ENCODE measurements at regions not wholly inside any gene's neighbourhood (a gene's known extent, or its start where the extent isn't known, plus 50 kb on each side); places are given as distances from the start of the nearest gene placed in this dataset.
"Not testable (repeated sequence)": the region's sequence is repeated elsewhere in the genome, so short reads cannot be mapped to it uniquely, and the experiment has no call there.

DNA sequence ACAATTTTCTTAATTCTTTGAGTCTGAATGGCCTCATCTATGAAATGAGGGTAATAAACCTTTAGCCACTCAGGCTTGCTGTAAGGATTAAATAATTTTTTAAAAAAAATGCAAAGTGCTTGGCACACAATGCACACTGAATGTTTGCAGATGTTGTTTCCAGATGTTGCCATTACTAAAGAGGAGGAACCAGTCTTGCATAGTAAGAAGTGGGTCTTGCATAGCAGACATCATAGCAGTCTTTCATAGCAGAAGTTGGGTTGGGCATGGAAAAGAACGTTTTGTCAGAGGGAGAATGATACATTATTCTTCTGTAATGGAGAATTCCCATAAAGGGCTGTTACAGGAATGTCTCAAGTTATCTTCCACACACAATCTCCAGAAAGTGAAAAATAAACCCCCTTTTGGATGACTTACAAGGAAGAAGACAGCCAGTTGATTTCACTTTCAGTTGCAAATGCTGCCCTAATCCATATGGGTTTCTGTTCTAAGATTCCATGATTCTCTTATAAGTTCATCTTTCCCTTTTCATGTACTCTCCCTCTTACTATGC lies 327.7 kb downstream of the SUCLG1 start:
- Histone ChIP-seq H3K36me3 (ENCODE audit: control insufficient read depth in 1 of 2, insufficient read depth in 2 of 2, low read length in 2 of 2) (no peaks in the 10 kb centered on the region), H3K4me3 (ENCODE audit: low read depth in 1 of 2, low read length in 2 of 2) (no peak overlapping the region), H3K4me1 (ENCODE audit: control insufficient read depth in 1 of 2, insufficient read depth in 2 of 2, low read length in 2 of 2) (no peaks in the 10 kb centered on the region), H3K27ac (ENCODE audit: low read length) (no peak overlapping the region), H3K27me3 (ENCODE audit: low read depth, low read length) (no peaks in the 10 kb centered on the region), H3K9me3 (ENCODE audit: control insufficient read depth in 1 of 2, low read length in 2 of 2) (no peaks in the 10 kb centered on the region)

DNA sequence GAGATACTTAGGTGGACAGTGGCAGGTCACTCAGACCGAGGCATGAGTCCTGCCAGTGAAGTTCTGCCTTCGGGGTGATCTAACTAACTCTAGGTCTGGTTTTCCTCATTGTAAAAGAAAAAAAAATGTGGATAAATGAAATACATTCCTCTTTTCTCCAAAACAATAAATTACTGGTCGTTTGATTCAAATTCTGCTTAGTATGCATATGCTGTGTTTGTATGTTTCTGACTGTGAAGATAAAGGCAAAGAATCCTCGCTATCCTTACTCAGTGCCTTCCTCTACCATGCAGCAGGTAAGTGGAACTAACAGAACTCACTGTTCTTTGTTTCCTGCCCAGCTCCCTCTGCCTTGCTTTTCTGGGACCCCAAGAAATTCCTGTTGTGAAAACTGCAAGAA lies 330.1 kb downstream of the SUCLG1 start:
- Histone ChIP-seq H3K4me3 (ENCODE audit: low read depth in 1 of 2, low read length in 2 of 2) (no peak overlapping the region), H3K4me1 (ENCODE audit: control insufficient read depth in 1 of 2, insufficient read depth in 2 of 2, low read length in 2 of 2) (no peaks in the 10 kb centered on the region), H3K36me3 (ENCODE audit: control insufficient read depth in 1 of 2, insufficient read depth in 2 of 2, low read length in 2 of 2) (no peaks in the 10 kb centered on the region), H3K27me3 (ENCODE audit: low read depth, low read length) (no peaks in the 10 kb centered on the region), H3K27ac (ENCODE audit: low read length) (no peak overlapping the region), H3K9me3 (ENCODE audit: control insufficient read depth in 1 of 2, low read length in 2 of 2) (no peaks in the 10 kb centered on the region)

DNA sequence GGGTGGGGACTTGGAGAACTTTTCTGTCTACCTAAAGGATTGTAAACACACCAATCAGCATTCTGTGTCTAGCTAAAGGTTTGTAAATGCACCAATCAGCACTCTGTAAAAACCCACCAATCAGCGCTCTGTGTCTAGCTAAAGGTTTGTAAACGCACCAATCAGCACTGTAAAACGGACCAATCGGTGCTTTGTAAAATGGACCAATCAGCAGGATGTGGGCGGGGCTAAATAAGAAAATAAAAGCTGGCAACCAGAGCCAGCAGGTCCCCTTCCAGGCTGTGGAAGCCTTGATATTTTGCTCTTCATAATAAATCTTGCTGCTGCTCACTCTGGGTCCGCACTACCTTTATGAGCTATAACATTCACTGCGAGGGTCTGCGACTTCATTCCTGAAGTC lies 331.3 kb downstream of the SUCLG1 start:
- not testable (repeated sequence) for H3K27ac ChIP-seq (ENCODE audit: low read length); H3K9me3 ChIP-seq (ENCODE audit: control insufficient read depth in 1 of 2, low read length in 2 of 2); H3K4me1 ChIP-seq (ENCODE audit: control insufficient read depth in 1 of 2, insufficient read depth in 2 of 2, low read length in 2 of 2); H3K27me3 ChIP-seq (ENCODE audit: low read depth, low read length); H3K4me3 ChIP-seq (ENCODE audit: low read depth in 1 of 2, low read length in 2 of 2); H3K36me3 ChIP-seq (ENCODE audit: control insufficient read depth in 1 of 2, insufficient read depth in 2 of 2, low read length in 2 of 2)

DNA sequence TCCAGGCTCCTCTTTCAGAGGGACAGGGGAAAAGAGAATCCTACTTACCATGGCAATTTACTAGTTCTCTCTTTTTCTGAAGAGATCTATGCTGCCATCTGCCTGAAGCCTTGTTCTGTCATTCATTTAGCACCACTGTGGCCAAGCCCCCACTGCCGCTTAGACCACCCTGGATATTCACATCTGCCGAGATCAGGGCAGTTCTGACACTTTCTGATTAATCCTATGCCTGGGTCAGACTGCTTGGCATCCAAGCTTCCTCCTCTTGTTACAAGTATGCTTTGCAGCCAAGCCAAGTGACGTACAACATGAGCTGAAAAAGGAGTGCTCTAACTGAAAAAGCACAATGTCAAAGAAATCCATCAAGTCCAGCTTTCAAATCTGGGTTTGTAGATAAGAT lies 332.6 kb downstream of the SUCLG1 start:
- Histone ChIP-seq H3K4me1 (ENCODE audit: control insufficient read depth in 1 of 2, insufficient read depth in 2 of 2, low read length in 2 of 2) (no peaks in the 10 kb centered on the region), H3K27me3 (ENCODE audit: low read depth, low read length) (no peaks in the 10 kb centered on the region), H3K36me3 (ENCODE audit: control insufficient read depth in 1 of 2, insufficient read depth in 2 of 2, low read length in 2 of 2) (no peaks in the 10 kb centered on the region), H3K4me3 (ENCODE audit: low read depth in 1 of 2, low read length in 2 of 2) (no peak overlapping the region), H3K27ac (ENCODE audit: low read length) (no peak overlapping the region), H3K9me3 (ENCODE audit: control insufficient read depth in 1 of 2, low read length in 2 of 2) (no peaks in the 10 kb centered on the region)

DNA sequence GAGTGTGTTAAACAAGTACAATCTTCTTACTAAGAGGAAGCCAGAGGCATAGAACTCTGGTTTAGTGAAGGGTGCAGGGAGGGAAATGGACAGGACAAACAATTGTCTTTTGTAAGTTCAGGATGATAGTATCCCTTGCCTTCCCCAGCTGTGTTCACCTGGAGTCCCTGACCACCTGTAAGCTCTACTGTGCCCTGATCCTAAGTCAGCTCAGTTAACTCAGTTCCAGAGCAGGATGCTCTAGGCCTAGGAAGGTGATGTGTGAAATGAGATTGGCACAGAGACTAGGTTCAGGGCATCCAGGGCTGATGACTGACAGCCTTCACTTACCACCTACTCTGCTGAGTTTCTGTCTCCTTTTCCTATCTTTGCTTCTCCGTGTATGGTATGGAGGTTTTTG lies 333.0 kb downstream of the SUCLG1 start:
- H3K27me3 ChIP-seq (ENCODE audit: low read depth, low read length): no peaks in the 10 kb centered on the region
- H3K9me3 ChIP-seq (ENCODE audit: control insufficient read depth in 1 of 2, low read length in 2 of 2): no peaks in the 10 kb centered on the region
- H3K27ac ChIP-seq (ENCODE audit: low read length): no peak overlapping the region
- H3K4me1 ChIP-seq (ENCODE audit: control insufficient read depth in 1 of 2, insufficient read depth in 2 of 2, low read length in 2 of 2): no peaks in the 10 kb centered on the region
- no peaks in the 10 kb centered on the region for H3K36me3 ChIP-seq (ENCODE audit: control insufficient read depth in 1 of 2, insufficient read depth in 2 of 2, low read length in 2 of 2)
- no peak overlapping the region for H3K4me3 ChIP-seq (ENCODE audit: low read depth in 1 of 2, low read length in 2 of 2)

DNA sequence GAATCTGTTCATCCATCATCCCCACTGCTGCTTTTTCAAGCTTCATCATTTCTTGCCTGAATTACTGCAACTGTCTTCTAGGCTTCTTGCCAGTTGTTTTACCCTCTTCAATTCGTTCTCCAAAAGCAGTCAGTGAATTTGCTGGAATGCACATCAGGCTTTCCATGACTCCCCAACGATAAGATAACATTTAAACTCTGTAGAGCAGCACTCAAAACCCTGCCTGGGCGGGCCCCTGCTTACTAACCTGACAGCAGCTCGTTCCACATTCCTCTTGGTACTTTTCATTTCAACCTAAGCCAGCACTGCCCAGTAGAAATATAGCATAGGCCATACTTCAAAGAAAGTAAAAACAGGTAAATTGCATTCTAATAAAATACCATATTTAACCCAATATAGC lies 342.9 kb downstream of the SUCLG1 start:
- no peaks in the 10 kb centered on the region for H3K27me3 ChIP-seq (ENCODE audit: low read depth, low read length)
- no peak overlapping the region for H3K27ac ChIP-seq (ENCODE audit: low read length)
- H3K36me3 ChIP-seq (ENCODE audit: control insufficient read depth in 1 of 2, insufficient read depth in 2 of 2, low read length in 2 of 2): no peaks in the 10 kb centered on the region
- H3K4me3 ChIP-seq (ENCODE audit: low read depth in 1 of 2, low read length in 2 of 2): no peak overlapping the region
- H3K4me1 ChIP-seq (ENCODE audit: control insufficient read depth in 1 of 2, insufficient read depth in 2 of 2, low read length in 2 of 2): no peaks in the 10 kb centered on the region
- H3K9me3 ChIP-seq (ENCODE audit: control insufficient read depth in 1 of 2, low read length in 2 of 2): peaks cover 0 to 9% of the 10 kb centered on the region in 2 donors

DNA sequence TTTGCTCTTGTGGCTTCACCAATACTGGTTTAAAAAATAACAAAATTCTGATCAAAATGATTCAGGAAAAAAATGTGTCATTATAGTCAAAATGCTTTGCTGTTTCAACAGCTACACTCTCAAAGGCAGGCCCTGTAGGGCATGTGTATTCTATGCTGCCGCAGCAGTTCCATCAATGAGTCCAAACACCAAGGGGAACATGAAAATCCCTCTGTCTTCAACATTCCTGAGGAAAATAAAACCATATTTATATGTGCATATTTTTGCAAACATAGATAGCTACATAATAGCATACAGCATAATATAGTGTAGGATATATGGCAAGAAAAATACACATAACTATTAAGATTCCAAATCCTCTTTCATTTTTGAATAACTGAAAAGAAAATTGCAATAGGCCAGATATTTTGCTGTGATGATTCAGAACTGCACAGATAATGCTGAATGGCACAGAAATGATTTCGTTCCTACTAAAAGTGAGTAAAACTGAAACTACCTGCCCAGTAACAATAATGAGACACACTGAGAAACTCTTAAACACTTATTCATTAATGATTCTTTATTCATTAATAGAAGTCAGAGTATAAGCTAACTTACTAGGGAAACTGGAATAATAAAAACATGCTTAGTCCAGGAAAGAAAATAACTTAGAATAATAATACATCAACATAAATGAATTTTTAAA lies 343.8 kb downstream of the SUCLG1 start:
- no peak overlapping the region for H3K4me3 ChIP-seq (ENCODE audit: low read depth in 1 of 2, low read length in 2 of 2)
- no peaks in the 10 kb centered on the region for H3K36me3 ChIP-seq (ENCODE audit: control insufficient read depth in 1 of 2, insufficient read depth in 2 of 2, low read length in 2 of 2)
- no peaks in the 10 kb centered on the region for H3K27me3 ChIP-seq (ENCODE audit: low read depth, low read length)
- H3K27ac ChIP-seq (ENCODE audit: low read length): no peak overlapping the region
- peaks cover 0 to 9% of the 10 kb centered on the region in 2 donors for H3K9me3 ChIP-seq (ENCODE audit: control insufficient read depth in 1 of 2, low read length in 2 of 2)
- no peaks in the 10 kb centered on the region for H3K4me1 ChIP-seq (ENCODE audit: control insufficient read depth in 1 of 2, insufficient read depth in 2 of 2, low read length in 2 of 2)

DNA sequence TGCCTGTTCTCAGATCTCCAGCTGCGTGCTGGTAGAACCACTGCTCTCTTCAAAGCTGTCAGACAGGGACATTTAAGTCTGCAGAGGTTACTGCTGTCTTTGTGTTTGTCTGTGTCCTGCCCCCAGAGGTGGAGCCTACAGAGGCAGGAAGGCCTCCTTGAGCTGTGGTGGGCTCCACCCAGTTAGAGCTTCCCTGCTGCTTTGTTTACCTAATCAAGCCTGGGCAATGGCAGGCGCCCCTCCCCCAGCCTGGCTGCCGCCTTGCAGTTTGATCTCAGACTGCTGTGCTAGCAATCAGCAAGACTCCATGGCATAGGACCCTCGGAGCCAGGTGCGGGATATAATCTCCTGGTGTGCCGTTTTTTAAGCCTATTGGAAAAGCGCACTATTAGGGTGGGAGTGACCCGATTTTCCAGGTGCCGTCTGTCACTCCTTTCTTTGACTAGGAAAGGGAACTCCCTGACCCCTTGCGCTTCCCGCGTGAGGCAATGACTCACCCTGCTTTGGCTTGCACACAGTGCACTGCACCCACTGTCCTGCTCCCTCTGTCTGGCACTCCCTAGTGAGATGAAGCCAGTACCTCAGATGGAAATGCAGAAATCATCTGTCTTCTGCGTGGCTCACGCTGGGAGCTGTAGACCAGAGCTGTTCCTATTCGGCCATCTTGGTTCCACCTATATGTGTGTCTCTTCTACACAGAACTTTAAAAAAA lies 355.1 kb downstream of the SUCLG1 start:
- not testable (repeated sequence) for H3K4me1 ChIP-seq (ENCODE audit: control insufficient read depth in 1 of 2, insufficient read depth in 2 of 2, low read length in 2 of 2); H3K27me3 ChIP-seq (ENCODE audit: low read depth, low read length); H3K9me3 ChIP-seq (ENCODE audit: control insufficient read depth in 1 of 2, low read length in 2 of 2); H3K36me3 ChIP-seq (ENCODE audit: control insufficient read depth in 1 of 2, insufficient read depth in 2 of 2, low read length in 2 of 2); H3K4me3 ChIP-seq (ENCODE audit: low read depth in 1 of 2, low read length in 2 of 2); H3K27ac ChIP-seq (ENCODE audit: low read length)

DNA sequence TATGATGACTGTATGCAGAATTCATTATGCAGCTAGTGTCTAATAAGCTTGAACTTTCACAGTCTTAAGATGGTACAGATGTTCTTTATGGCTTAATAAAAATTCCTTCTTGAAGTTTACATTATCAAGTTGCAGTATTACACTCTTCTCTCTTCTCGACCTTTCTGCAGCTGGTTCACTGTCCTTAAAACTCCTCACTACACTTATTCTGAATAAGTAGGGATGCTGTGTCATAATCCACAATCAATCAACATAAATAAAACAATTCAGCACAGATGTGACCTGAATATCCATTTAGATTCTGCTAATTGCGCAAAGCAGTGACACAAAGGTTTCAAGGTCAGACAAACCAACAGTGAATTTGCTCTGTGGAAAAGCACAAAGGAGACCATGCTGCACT lies 356.8 kb downstream of the SUCLG1 start:
- Histone ChIP-seq H3K4me1 (ENCODE audit: control insufficient read depth in 1 of 2, insufficient read depth in 2 of 2, low read length in 2 of 2) (no peaks in the 10 kb centered on the region), H3K4me3 (ENCODE audit: low read depth in 1 of 2, low read length in 2 of 2) (no peak overlapping the region), H3K27ac (ENCODE audit: low read length) (no peak overlapping the region), H3K27me3 (ENCODE audit: low read depth, low read length) (no peaks in the 10 kb centered on the region), H3K36me3 (ENCODE audit: control insufficient read depth in 1 of 2, insufficient read depth in 2 of 2, low read length in 2 of 2) (no peaks in the 10 kb centered on the region), H3K9me3 (ENCODE audit: control insufficient read depth in 1 of 2, low read length in 2 of 2) (peaks cover 0 to 6% of the 10 kb centered on the region in 2 donors)

DNA sequence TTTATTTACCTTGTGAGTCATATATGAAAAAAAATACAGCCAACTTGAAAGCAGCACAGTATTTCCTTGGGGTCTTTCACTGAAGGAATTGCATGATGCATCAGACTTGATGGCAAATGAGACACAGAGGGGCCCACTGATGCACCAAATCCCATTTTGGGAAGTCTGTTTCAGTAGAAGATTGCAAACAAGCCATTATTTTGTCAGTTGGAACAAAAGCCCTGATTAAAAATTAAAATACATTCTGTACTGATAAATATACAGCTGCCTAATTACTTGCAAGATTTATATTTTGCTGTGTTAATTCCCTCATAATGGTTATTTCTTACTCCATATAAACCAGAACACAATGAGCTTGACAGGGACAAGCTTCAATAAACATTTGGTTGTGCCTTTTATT lies 370.4 kb downstream of the SUCLG1 start:
- H3K4me3 ChIP-seq (ENCODE audit: low read depth in 1 of 2, low read length in 2 of 2): no peak overlapping the region
- H3K9me3 ChIP-seq (ENCODE audit: control insufficient read depth in 1 of 2, low read length in 2 of 2): peaks cover 0 to 9% of the 10 kb centered on the region in 2 donors
- no peaks in the 10 kb centered on the region for H3K27me3 ChIP-seq (ENCODE audit: low read depth, low read length)
- no peaks in the 10 kb centered on the region for H3K4me1 ChIP-seq (ENCODE audit: control insufficient read depth in 1 of 2, insufficient read depth in 2 of 2, low read length in 2 of 2)
- no peaks in the 10 kb centered on the region for H3K36me3 ChIP-seq (ENCODE audit: control insufficient read depth in 1 of 2, insufficient read depth in 2 of 2, low read length in 2 of 2)
- no peak overlapping the region for H3K27ac ChIP-seq (ENCODE audit: low read length)

DNA sequence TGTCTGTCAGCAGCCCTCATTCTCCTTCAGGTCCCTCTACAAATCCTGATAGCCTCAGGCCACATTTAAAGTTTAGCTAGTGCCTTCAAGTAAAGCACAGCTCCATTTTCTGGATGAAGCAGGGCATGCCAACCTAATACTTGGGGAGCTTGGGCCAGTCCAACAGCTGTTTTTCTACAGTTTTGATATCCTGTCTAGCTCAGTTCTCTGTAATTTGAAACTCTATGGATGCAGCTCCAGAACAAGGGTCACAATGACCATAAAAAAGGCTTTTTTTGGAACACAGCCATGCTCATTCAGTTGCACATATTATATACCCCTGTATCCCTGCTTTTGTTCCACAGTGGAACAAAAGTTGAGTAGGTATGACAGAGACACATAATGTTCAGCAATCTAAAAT lies 373.5 kb downstream of the SUCLG1 start:
- Histone ChIP-seq H3K36me3 (ENCODE audit: control insufficient read depth in 1 of 2, insufficient read depth in 2 of 2, low read length in 2 of 2) (no peaks in the 10 kb centered on the region), H3K4me1 (ENCODE audit: control insufficient read depth in 1 of 2, insufficient read depth in 2 of 2, low read length in 2 of 2) (no peaks in the 10 kb centered on the region), H3K27me3 (ENCODE audit: low read depth, low read length) (no peaks in the 10 kb centered on the region), H3K4me3 (ENCODE audit: low read depth in 1 of 2, low read length in 2 of 2) (no peak overlapping the region), H3K9me3 (ENCODE audit: control insufficient read depth in 1 of 2, low read length in 2 of 2) (no peaks in the 10 kb centered on the region), H3K27ac (ENCODE audit: low read length) (no peak overlapping the region)

Measured in muscle layer of duodenum (tissue), 2 donors.